ENCODE measurements at regions not wholly inside any gene's neighbourhood (a gene's known extent, or its start where the extent isn't known, plus 50 kb on each side); places are given as distances from the start of the nearest gene placed in this dataset.

DNA sequence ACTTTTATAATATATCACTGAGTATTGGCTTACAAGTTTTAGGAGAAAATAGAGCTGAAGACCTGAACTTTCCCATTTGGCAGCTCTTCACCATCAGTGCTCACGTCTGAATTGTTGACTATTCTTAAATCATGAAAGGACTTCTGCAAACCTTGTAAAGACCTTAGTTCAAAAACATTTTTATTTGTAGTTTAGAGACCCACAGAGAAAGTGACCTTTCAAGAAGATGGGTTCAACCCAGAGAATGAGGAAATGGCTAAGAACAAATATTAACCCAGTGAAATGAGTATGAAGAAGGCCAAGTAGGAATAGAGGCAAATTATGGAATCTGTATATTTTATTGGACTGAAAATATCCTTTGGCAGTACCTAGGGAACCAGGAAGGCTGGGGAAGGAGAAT, 1151.1 kb downstream of the GATA3 start:
- Histone ChIP-seq H3K36me3 (ENCODE audit: low read depth) (no peaks in the 10 kb centered on the region), H3K4me3 (no peak overlapping the region), H3K4me1 (ENCODE audit: low read depth) (no peaks in the 10 kb centered on the region), H3K9me3 (no peaks in the 10 kb centered on the region)
- no peak for ATAC-seq
- TF ChIP-seq CTCF (IDR thresholded peaks at IDR 0.05) = no peak
- intact Hi-C loops (cut with DNase I, micrococcal nuclease) = loop anchor here (5.0 to 10.0 kb wide), 2 partner anchors 1331 to 1333 kb away; no protein-coding TSS in a partner anchor
- DNase-seq = no peak

DNA sequence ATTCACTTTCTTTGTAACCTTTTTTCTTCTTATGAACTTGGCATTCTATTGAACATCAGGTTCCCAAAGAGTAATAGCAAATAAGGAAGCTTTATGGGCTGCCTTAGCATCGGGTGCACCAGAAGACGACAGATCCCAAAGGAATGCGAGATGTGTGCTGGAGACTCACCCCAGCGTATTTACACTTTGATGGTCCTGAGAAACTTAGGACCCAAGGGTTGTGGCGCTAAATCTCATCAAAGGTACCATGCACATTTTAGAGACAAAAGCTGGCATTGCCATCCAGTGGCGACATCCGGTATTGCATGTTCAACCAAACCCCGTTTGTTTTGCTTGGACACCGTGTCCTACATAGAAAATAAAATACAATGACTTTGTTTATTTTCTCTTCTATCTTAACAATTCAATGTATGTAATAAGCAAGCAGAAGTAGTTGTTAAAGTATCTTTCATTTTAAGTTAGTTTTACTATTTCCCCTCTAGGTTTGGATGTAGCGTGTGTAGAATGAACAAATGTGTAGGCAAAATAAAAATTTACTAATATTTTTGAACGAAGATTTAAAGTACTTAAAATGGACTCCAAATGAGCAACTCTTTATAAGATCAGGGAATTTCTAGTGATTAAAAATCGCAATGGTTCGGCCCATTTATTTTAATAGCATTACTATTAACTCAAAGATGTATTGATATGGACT, 1154.8 kb downstream of the GATA3 start:
- Histone ChIP-seq H3K9me3 (no peaks in the 10 kb centered on the region), H3K4me3 (no peak overlapping the region), H3K36me3 (ENCODE audit: low read depth) (no peaks in the 10 kb centered on the region), H3K4me1 (ENCODE audit: low read depth) (no peaks in the 10 kb centered on the region)
- DNase-seq (peak in 2 of 3 donors; percentile 56 to 73), ATAC-seq (peak; percentile 60)
- intact Hi-C loops (cut with DNase I, micrococcal nuclease) = loop anchor here (5.0 to 10.0 kb wide), 2 partner anchors 1334 to 1337 kb away; no protein-coding TSS in a partner anchor
- TF ChIP-seq CTCF (IDR thresholded peaks at IDR 0.05) = peak; percentile 80

GRCh38 chr10:9211228-9211627, 1156.7 kb downstream of the GATA3 start:
- H3K4me3 ChIP-seq = no peak overlapping the region
- DNase-seq (no peak), ATAC-seq (no peak)
- H3K4me1 ChIP-seq (ENCODE audit: low read depth) = no peaks in the 10 kb centered on the region
- H3K36me3 ChIP-seq (ENCODE audit: low read depth) = no peaks in the 10 kb centered on the region
- H3K9me3 ChIP-seq = no peaks in the 10 kb centered on the region
- no peak for TF ChIP-seq CTCF (IDR thresholded peaks at IDR 0.05)
- intact Hi-C loops (cut with DNase I, micrococcal nuclease) = no loop called here

DNA sequence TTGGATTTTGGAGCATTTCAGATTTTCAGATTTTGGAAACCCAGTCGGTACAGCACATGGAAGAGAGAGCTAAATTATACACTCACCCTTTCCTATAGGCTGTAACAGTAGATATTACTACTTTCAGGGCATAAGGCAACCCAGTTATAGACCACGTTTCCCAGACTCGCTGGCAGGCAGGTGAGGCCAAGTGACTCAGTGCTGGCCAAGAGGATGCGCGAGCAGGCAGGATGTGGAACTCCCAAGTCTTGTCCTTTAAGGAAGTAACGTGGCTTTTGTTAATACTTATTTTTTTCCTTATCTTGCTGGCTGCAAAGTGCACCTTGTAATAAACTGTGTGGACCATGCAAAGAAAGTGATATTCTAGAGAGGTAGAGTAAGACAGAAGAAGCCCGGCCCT, 1160.1 kb downstream of the GATA3 start:
- ATAC-seq (no peak), DNase-seq (no peak)
- Histone ChIP-seq H3K36me3 (ENCODE audit: low read depth) (no peaks in the 10 kb centered on the region), H3K4me3 (no peak overlapping the region), H3K4me1 (ENCODE audit: low read depth) (no peaks in the 10 kb centered on the region), H3K9me3 (no peaks in the 10 kb centered on the region)
- no peak for TF ChIP-seq CTCF (IDR thresholded peaks at IDR 0.05)
- intact Hi-C loops (cut with DNase I, micrococcal nuclease) = no loop called here

GRCh38 chr10:9215121-9215520, 1160.6 kb downstream of the GATA3 start:
- Histone ChIP-seq H3K9me3 (no peaks in the 10 kb centered on the region), H3K4me1 (ENCODE audit: low read depth) (no peaks in the 10 kb centered on the region), H3K36me3 (ENCODE audit: low read depth) (no peaks in the 10 kb centered on the region), H3K4me3 (no peak overlapping the region)
- intact Hi-C loops (cut with DNase I, micrococcal nuclease) = no loop called here
- TF ChIP-seq CTCF (IDR thresholded peaks at IDR 0.05) = no peak
- DNase-seq = no peak
- ATAC-seq = no peak

Measured in mucosa of descending colon (tissue), 3 donors.